Superior temporal gyrus (tissue), 1 donor: ENCODE measurements at regions not wholly inside any gene's neighbourhood (a gene's known extent, or its start where the extent isn't known, plus 50 kb on each side); places are given as distances from the start of the nearest gene placed in this dataset.

Experiments
- DNase-seq: peaks from one replicate; pipeline ENCODE4 v3.0.0-alpha.2; 2016; ENCODE audit errors: extremely low spot score

GRCh38 chr6:132936646-132937045 lies 122.3 kb downstream of the RPS12 start:
- no peak for DNase-seq

GRCh38 chr6:132937466-132937906 lies 123.1 kb downstream of the RPS12 start:
- no peak for DNase-seq

GRCh38 chr6:132948889-132949288 lies 134.5 kb downstream of the RPS12 start:
- no peak for DNase-seq

GRCh38 chr6:132950566-132950965 lies 136.2 kb downstream of the RPS12 start:
- DNase-seq, result no peak

GRCh38 chr6:132952031-132952867 lies 137.9 kb downstream of the RPS12 start:
- DNase-seq, result no peak

- DNase-seq, result no peak
These were observed 138.6 kb downstream of the RPS12 start for GRCh38 chr6:132952986-132953385.

- DNase-seq, result no peak
These were observed 139.9 kb downstream of the RPS12 start for GRCh38 chr6:132954222-132954621.

- no peak for DNase-seq
These were observed 140.6 kb downstream of the RPS12 start for GRCh38 chr6:132954936-132955335.

- no peak for DNase-seq
These were observed 145.4 kb downstream of the RPS12 start for GRCh38 chr6:132959639-132960326.

GRCh38 chr6:132960720-132961119 lies 146.4 kb downstream of the RPS12 start:
- no peak for DNase-seq

GRCh38 chr6:132961122-132961521 lies 146.8 kb downstream of the RPS12 start:
- no peak for DNase-seq

GRCh38 chr6:132961610-132962009 lies 147.2 kb downstream of the RPS12 start:
- no peak for DNase-seq

- peak; percentile 66 for DNase-seq
These were observed 148.8 kb downstream of the RPS12 start for GRCh38 chr6:132962936-132963868.

- DNase-seq, result no peak
These were observed 149.9 kb downstream of the RPS12 start for GRCh38 chr6:132964101-132964867.

- no peak for DNase-seq
These were observed 150.6 kb downstream of the RPS12 start for GRCh38 chr6:132964868-132965382.

GRCh38 chr6:132967871-132968270 lies 153.5 kb downstream of the RPS12 start:
- no peak for DNase-seq

GRCh38 chr6:132968419-132968950 lies 154.1 kb downstream of the RPS12 start:
- DNase-seq, result no peak

- no peak for DNase-seq
These were observed 154.8 kb downstream of the RPS12 start for GRCh38 chr6:132969196-132969595.

- DNase-seq, result no peak
These were observed 157.3 kb downstream of the RPS12 start for GRCh38 chr6:132971676-132972075.

- no peak for DNase-seq
These were observed 157.9 kb downstream of the RPS12 start for GRCh38 chr6:132972254-132972653.

- peak; percentile 51 for DNase-seq
These were observed 158.6 kb downstream of the RPS12 start for GRCh38 chr6:132972971-132973370.
